GM20431 (cell line): ENCODE measurements at regions not wholly inside any gene's neighbourhood (a gene's known extent, or its start where the extent isn't known, plus 50 kb on each side); places are given as distances from the start of the nearest gene placed in this dataset.
"Not testable (repeated sequence)": the region's sequence is repeated elsewhere in the genome, so short reads cannot be mapped to it uniquely, and the experiment has no call there.

ENCODE experiments used
- in situ Hi-C: fragments of 300-500 bp; cut with MseI, MboI; formaldehyde crosslinking; loops from one replicate; pipeline ENCODE4 v1.15.0; 2020; ENCODE audit warnings: low sequenced_read_pairs; ENCODE audit not compliant: unreplicated experiment

- in situ Hi-C loops, result no loop called here
These were observed 543.7 kb downstream of the TRIB2 start for GRCh38 chr2:13260402-13260801.

DNA sequence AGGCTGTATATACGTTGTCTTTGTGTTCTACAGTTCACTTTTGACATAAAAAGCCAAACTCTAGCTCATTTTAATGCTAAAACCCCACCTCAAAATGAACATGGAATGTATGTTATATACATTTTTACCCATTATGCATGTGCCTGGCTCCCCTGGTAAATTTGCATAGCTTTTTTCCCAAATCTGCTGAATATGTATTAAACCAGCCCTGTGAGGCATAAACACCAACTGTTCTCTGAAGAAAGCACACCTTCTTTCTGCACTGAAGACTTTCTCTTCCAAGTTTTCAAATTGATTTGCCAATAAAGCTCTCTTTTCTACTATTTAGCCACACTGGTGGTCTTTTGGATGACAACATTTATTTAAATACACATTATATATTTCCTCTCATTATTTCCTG, 549.4 kb downstream of the TRIB2 start:
- in situ Hi-C loops, result no loop called here

GRCh38 chr2:13284688-13285087, 568.0 kb downstream of the TRIB2 start:
- in situ Hi-C loops, result no loop called here

GRCh38 chr2:13289310-13289709, 572.6 kb downstream of the TRIB2 start:
- in situ Hi-C loops, result no loop called here

- in situ Hi-C loops, result not testable (repeated sequence)
These were observed 591.7 kb downstream of the TRIB2 start for GRCh38 chr2:13308478-13308805.

DNA sequence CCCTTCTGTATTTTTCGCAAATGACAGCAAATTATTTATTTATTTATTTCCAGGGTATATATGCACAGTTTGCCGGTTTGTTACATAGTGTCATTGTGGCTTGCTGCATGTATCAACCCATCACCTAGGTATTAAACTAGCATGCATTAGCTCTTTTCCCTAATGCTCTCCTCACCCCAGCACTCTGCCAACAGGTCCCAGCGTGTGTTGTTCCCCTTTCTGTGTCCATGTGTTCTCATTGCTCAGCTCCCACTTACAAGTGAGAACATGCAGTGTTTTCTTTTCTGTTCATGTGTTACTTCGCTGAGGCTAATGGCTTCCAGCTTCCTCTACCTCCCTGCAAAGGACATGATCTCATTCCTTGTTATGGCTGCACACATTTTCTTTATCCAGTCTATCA, 592.3 kb downstream of the TRIB2 start:
- in situ Hi-C loops, result no loop called here

GRCh38 chr2:13332060-13332459, 615.3 kb downstream of the TRIB2 start:
- in situ Hi-C loops, result no loop called here

DNA sequence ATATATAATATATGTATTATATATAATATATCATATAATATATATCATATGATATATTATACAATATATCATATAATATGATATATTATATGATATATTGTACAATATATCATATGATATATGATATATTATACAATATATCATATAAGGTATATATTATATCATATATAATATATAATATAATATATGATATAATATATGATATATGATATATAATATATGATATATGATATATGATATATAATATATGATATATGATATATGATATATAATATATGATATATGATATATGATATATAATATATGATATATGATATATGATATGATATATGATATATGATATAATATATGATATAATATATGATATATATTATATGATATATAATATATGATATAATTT, 617.3 kb downstream of the TRIB2 start:
- in situ Hi-C loops, result not testable (repeated sequence)

DNA sequence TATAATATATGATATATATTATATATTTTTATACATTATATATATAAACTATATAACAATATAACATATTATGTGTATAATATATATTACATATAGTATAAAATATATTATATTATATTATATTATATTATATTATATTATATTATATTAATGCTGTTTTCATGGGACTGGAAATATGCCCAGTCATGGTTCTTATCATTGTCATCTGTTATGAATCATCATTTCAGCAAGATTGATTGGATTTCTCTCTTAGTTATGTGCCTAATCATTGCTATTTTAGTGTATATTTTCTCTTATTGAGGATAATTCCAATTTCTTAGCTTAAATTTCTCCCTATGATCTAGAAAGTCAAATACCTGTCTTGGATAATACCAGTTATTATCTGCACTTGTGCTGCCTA, 617.8 kb downstream of the TRIB2 start:
- in situ Hi-C loops, result no loop called here

DNA sequence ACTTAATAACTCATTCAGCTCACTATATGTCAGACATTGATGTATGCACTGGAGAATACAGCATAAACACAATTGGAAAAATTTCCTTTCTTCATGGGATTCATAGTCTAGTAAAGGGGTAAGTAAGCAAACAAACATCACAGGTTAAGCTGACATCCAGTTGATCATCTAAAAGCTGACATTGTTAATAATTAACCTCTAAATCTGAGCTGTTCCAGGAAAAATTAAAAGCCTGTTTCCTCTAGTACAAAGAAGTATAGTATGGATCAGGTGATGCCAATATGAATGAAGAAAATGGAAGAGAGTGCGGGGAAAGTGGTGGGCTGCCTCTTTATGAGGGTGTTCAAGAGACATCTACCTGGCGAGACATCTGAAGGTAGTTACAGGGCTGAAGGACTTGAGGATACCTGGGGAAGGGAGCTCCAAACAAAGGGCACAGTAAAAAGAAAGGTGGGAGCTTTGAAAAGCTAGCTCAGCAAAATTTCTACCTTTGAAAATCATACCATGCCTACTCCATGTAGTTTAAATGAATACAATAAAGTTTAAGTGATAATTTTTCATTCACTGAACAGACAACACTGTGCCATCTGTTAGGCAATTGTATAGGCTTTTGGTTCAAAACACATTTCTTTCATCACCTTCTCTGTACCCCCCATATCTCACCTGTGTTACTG, 619.3 kb downstream of the TRIB2 start:
- in situ Hi-C loops, result no loop called here

GRCh38 chr2:13351068-13351467, 634.3 kb downstream of the TRIB2 start:
- in situ Hi-C loops, result no loop called here

GRCh38 chr2:13353083-13353482, 636.3 kb downstream of the TRIB2 start:
- in situ Hi-C loops, result no loop called here

GRCh38 chr2:13354031-13354430, 637.3 kb downstream of the TRIB2 start:
- in situ Hi-C loops, result no loop called here

DNA sequence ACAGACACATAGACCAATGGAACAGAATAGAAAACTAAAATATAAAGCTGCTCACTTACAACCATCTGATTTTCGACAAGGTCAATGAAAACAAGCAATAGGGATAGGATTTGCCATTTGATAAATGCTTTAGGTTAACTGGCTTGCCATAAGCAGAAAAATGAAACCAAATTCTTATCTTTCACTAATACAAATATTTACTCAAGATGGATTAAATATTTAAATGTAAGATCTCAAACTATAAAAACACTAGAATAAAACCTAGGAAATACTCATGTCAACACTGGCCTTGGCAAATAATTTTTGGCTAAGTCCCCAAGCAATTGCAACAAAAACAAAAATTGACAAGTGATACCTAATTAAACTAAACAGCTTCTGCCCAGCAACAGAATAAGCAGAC, 665.2 kb downstream of the TRIB2 start:
- in situ Hi-C loops, result not testable (repeated sequence)

GRCh38 chr2:13389172-13389571, 672.4 kb downstream of the TRIB2 start:
- in situ Hi-C loops, result not testable (repeated sequence)

DNA sequence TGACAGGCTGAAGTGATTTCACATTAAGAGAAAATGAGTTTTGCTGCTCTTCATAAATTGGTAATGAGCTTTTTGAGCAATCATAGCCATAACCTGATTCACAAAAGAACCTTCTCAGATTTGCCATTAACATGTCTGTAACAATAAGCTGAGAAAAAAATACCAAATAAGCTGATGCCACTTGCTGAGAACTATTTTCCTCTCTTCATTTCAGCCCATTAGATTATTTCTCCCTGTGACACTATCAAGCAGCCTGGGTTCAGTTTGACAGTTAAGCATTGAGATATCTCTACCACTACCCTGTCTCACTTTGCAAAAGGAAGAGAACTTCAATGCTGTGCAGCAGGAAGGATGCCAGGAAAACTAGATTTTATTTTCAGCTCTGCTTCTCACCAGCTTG, 673.9 kb downstream of the TRIB2 start:
- in situ Hi-C loops, result no loop called here

- in situ Hi-C loops, result no loop called here
These were observed 684.6 kb downstream of the TRIB2 start for GRCh38 chr2:13401312-13401711.

DNA sequence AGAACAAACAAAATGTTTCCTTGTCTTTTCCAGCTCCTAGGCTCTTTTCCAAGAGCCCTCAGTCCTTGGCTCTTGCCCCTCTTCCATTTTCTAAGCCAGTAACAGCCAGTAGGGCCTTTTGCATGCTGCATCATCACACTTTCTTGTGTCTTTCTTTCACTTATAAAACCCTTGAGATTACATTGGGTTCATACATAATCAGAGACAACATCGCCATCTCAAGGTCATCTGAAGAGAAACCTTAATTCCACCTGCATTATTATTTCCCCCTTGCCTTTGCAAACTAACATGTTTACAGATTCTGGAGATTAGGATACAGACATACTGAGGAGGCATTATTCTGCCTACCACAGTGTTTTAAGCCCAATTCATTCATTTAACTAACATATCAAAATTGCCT, 697.3 kb downstream of the TRIB2 start:
- in situ Hi-C loops, result no loop called here

DNA sequence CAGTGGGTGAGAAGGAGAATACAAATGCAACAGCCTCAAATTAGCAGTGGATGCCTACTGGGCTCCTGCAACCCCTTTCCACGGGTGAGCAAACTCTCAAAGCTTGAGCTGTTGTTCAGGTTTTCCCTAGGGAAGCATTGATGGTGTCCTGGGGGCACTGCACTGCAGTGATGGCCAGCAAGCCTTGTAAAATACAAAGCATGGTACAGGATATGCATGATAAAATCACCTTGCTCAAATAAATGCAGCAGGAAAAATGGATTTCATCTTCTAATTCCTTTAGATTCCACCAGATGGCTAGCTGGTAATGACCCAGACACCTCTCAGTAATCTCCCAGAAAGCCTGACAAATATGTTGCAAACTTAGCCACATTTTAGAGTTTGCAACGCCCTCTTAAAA, 698.2 kb downstream of the TRIB2 start:
- in situ Hi-C loops, result no loop called here

DNA sequence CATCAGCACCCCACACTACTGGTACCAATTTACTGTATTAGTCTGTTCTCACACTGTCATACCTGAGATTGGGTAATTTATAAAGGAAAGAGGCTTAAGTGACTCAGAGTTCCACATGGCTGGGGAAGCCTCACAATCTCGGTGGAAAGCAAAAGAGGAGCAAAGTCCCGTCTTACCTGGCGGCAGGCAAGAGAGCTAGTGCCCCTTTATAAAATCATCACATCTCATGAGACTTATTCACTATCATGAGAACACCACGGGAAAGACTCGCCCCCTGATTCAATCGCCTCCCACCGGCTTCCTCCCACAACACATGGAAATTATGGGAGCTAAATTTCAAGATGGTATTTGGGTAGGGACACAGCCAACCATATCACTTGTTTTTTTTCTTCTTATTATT, 717.2 kb downstream of the TRIB2 start:
- in situ Hi-C loops, result no loop called here

DNA sequence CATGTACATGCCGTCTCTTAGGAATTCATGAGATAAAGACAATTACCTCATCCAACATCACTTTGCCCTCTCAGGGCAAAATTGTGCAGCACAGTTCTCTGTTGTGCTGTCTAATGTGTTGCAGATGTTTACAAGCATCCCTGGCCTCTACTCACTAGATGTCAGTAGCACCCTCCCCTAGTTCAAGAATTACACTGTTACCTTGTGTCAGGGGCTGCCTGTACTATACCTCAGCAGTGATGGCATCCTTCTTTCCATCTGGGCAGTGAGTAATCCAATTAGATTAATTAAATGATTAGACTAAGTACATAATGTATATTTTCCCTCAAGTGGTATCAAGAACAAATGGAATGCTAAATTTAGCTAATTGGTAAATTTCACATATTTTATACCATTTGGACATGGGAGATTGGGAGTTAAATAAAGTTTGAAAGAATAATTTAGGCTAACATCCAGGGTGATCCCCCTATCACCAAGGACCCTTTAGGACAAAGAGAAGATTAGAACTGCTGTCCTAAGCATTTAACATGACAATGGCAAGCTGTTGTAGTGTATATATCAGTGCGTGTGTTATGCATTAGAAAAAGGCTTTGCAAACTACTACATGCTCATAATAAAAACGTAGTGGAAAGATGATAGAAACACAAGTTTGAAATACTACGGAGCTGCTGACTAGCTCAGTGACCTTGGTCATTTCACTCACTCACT, 727.0 kb downstream of the TRIB2 start:
- in situ Hi-C loops, result not testable (repeated sequence)

GRCh38 chr2:13462464-13462863, 745.7 kb downstream of the TRIB2 start:
- in situ Hi-C loops, result no loop called here
